SJSA1 (cell line): ENCODE measurements at regions not wholly inside any gene's neighbourhood (a gene's known extent, or its start where the extent isn't known, plus 50 kb on each side); places are given as distances from the start of the nearest gene placed in this dataset.
"Not testable (repeated sequence)": the region's sequence is repeated elsewhere in the genome, so short reads cannot be mapped to it uniquely, and the experiment has no call there.

Source experiments
- DNase-seq, 2 experiments: peaks; one replicate each; pipeline ENCODE4 v3.0.0-alpha.2; 2015 to 2020; ENCODE audit warnings: low spot score in 2 of 2, low read depth in 1 of 2
- H3K27ac ChIP-seq: fragments of 250-450 bp; sonication (Bioruptor Pico); 2 replicates; pipeline ENCODE4 v1.5.1; 2020; ENCODE audit warnings: mild to moderate bottlenecking, moderate library complexity
- H3K27me3 ChIP-seq: fragments of 250-450 bp; sonication (Bioruptor Pico); replicated peaks from 2 replicates; pipeline ENCODE4 v1.5.1; 2020; ENCODE audit warnings: mild to moderate bottlenecking, moderate library complexity
- H3K36me3 ChIP-seq: fragments of 250-450 bp; sonication (Bioruptor Pico); 2 replicates; pipeline ENCODE4 v1.5.1; 2020; ENCODE audit warnings: mild to moderate bottlenecking
- H3K4me1 ChIP-seq: fragments of 250-450 bp; sonication (Bioruptor Pico); replicated peaks from 2 replicates; pipeline ENCODE4 v1.6.1; 2021; ENCODE audit warnings: mild to moderate bottlenecking
- H3K4me3 ChIP-seq: fragments of 250-450 bp; sonication (Bioruptor Pico); 2 replicates; pipeline ENCODE4 v1.5.1; 2020; ENCODE audit warnings: mild to moderate bottlenecking
- H3K9me3 ChIP-seq: fragments of 250-450 bp; sonication (Bioruptor Pico); replicated peaks from 2 replicates; pipeline ENCODE4 v1.5.1; 2020; ENCODE audit warnings: mild to moderate bottlenecking

DNA sequence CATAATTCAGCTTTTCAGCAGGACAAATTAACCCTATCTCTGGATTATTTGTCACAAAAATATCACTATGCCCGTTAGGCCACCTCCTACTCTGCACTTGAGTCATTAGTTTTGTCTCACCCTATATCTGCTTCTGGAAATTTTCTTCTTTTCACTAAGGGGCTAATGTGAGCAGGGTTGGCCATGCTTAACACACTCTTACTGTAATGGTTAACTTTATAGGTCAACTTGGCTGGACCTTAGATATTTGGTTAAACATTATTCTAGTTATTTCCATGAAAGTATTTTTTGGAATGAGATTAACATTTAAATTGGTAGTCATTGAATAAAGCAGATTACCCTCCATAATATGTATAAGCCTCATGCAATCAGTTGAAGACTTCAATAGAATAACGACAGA, 394.6 kb upstream of the PTCHD4 start:
- Histone ChIP-seq H3K9me3 (no peaks in the 10 kb centered on the region), H3K27ac (no peak overlapping the region), H3K4me3 (no peak overlapping the region), H3K36me3 (no peaks in the 10 kb centered on the region), H3K4me1 (no peaks in the 10 kb centered on the region), H3K27me3 (no peaks in the 10 kb centered on the region)
- no peak for DNase-seq

DNA sequence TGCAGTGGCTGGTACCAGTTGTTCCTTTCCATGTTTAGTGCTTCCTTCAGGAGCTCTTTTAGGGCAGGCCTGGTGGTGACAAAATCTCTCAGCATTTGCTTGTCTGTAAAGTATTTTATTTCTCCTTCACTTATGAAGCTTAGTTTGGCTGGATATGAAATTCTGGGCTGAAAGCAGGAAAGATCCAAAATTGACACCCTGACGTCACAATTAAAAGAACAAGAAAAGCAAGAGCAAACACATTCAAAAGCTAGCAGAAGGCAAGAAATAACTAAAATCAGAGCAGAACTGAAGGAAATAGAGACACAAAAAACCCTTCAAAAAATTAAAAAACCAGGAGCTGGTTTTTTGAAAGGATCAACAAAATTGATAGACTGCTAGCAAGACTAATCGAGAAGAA, 382.4 kb upstream of the PTCHD4 start:
- not testable (repeated sequence) for DNase-seq, H3K27ac ChIP-seq, H3K36me3 ChIP-seq, H3K27me3 ChIP-seq, H3K9me3 ChIP-seq, H3K4me3 ChIP-seq, H3K4me1 ChIP-seq

DNA sequence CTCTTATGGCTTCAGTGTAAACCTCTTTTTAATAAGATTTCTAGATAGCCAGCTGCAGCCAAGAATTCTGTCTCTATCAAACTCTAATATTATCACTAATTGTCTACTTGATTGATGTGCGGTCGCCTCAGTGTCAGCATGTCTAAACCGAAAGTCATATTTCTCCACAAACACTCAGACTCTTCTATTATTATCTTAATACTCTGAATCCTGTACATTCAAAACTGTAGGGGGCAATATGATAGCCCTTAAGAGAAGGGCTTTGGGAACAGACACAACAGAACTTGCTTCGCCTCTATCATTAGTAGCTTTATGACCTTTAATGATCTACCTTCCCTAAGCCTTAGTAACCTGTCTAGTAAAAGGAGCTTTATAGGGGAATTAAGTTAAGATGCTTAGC, 379.7 kb upstream of the PTCHD4 start:
- H3K9me3 ChIP-seq, result no peaks in the 10 kb centered on the region
- DNase-seq, result no peak
- no peaks in the 10 kb centered on the region for H3K36me3 ChIP-seq
- no peak overlapping the region for H3K4me3 ChIP-seq
- no peaks in the 10 kb centered on the region for H3K4me1 ChIP-seq
- no peak overlapping the region for H3K27ac ChIP-seq
- H3K27me3 ChIP-seq, result no peaks in the 10 kb centered on the region; the same call in 1 of the 2 replicates

DNA sequence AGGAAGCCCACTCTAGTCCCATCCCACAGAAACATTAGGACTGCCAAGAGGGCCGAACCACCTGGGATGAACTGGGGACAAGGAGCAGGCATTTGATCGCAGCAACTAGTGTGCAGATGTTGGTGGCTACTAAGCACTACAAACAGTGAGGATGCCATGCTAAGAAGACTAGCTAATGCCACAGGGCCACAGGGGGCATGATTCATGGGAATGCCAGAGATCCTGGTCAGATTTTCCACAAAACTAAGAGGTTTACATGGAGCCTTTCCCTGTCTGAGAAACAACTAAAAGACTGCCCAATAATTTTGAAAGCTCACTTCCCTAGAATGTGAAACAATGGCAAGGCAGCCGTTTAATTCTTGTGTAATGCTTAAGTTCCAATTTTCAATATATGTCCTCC, 375.9 kb upstream of the PTCHD4 start:
- H3K4me3 ChIP-seq, result no peak overlapping the region
- H3K4me1 ChIP-seq, result no peaks in the 10 kb centered on the region
- H3K27ac ChIP-seq, result no peak overlapping the region
- no peaks in the 10 kb centered on the region for H3K9me3 ChIP-seq
- no peaks in the 10 kb centered on the region for H3K36me3 ChIP-seq
- DNase-seq, result no peak
- H3K27me3 ChIP-seq, result no peaks in the 10 kb centered on the region; the same call in 1 of the 2 replicates

DNA sequence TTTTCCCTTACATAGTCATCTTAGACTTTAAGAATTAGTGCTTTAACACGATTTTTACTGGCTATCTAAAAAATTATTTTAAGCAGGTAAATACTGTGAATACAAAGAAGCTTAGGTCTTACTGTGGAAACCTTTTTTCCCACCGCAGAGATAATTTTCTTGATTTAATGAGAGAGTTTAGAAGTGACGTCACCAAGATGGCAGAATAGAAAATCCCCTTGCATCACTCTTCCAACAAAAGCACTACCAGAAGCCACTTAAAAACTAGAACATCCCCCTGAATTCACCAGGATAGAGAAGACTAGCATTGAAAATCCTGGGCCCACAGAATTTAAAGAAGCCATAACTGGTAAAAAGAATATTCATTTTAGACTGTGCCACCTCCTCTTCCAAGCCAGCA, 375.4 kb upstream of the PTCHD4 start:
- no peaks in the 10 kb centered on the region for H3K4me1 ChIP-seq
- no peaks in the 10 kb centered on the region for H3K36me3 ChIP-seq
- no peak overlapping the region for H3K27ac ChIP-seq
- H3K4me3 ChIP-seq, result no peak overlapping the region
- DNase-seq, result no peak
- H3K9me3 ChIP-seq, result no peaks in the 10 kb centered on the region
- no peaks in the 10 kb centered on the region; the same call in 1 of the 2 replicates for H3K27me3 ChIP-seq

DNA sequence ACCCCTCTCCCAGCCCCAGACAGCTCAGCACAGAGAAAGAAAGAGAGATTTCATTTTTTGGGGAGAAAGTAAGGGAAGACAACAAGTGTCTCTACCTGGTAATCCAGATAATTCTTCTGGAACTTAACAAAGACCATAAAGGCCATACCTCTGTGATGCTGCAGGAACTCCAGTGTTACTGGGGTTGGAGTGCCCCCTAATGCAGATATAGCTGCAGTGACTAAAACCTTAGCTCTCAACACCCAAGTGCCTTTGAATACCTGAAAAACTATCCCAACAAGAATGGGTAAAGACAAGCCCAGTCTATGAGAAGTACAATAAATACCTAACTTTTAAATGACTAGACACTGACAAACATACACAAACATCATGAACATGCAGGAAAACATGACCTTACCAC, 365.3 kb upstream of the PTCHD4 start:
- H3K4me1 ChIP-seq, result no peaks in the 10 kb centered on the region
- peaks cover 5% of the 10 kb centered on the region for H3K27me3 ChIP-seq
- no peaks in the 10 kb centered on the region for H3K9me3 ChIP-seq
- no peak overlapping the region for H3K27ac ChIP-seq
- H3K36me3 ChIP-seq, result no peaks in the 10 kb centered on the region
- H3K4me3 ChIP-seq, result no peak overlapping the region
- DNase-seq, result no peak

DNA sequence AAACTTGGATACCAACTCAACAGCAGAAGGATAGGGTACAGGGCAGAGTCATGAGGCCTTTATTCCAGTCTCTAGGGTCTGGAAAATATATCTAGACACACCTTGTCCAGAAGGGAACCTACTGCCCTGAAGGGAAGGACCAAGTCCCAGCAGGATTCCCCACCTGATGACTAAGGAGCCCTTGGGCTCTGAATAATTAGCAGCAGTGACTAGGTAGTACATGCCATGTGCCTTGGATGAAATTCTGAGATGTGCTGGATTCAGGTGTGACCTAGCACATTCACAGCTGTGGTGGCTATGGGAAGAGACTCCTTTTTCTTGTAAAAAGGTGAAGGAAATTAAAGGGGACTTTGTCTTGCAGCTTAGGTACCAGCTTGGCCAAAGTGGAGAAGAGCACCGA, 364.3 kb upstream of the PTCHD4 start:
- no peaks in the 10 kb centered on the region for H3K4me1 ChIP-seq
- no peak for DNase-seq
- no peaks in the 10 kb centered on the region for H3K9me3 ChIP-seq
- no peak overlapping the region for H3K27ac ChIP-seq
- H3K27me3 ChIP-seq, result peaks cover 5% of the 10 kb centered on the region; the same call in 1 of the 2 replicates
- H3K4me3 ChIP-seq, result no peak overlapping the region
- H3K36me3 ChIP-seq, result no peaks in the 10 kb centered on the region

DNA sequence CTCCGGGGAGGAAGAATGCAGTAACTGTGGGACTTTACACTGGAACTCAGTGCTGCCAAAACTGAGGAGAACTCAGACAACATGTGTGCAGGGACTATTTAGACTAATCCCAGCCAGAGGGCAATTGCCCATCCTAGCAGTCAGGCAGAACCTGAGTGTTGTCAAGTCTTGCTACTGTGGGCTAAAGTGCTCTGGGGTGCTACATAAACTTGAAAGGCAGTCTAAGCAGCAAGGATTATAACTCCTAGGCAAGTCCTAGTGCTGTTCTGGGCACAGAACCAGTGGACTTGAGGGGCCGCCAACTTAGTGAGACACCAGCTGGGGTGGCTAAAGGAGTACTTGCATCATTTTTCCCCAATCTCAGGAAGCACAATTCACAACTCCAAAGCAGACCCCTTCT, 363.8 kb upstream of the PTCHD4 start:
- 0 out of 2 replicates have a peak, but pooled peaks cover 5% of the 10 kb centered on the region for H3K27me3 ChIP-seq
- DNase-seq, result no peak
- no peaks in the 10 kb centered on the region for H3K4me1 ChIP-seq
- no peaks in the 10 kb centered on the region for H3K9me3 ChIP-seq
- H3K4me3 ChIP-seq, result no peak overlapping the region
- no peak overlapping the region for H3K27ac ChIP-seq
- H3K36me3 ChIP-seq, result no peaks in the 10 kb centered on the region

DNA sequence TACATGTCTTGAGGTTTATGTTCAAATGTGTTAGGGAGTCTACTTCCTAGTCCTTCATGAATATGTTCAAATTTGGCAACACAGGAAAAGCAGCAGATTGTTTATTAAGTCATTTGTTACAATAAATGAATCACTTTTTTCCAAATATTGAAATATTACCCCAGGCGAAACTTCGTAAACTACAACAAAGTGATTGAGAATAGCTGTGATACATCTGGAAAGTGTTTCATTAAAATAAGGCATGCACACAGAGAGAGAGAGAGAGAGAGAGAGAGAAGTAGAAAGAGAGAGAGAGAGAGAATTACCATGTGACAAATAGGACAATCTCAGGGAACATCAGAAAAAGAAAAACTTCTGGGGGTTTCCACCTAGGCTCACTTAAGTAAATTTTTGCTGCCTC, 363.1 kb upstream of the PTCHD4 start:
- H3K9me3 ChIP-seq, result no peaks in the 10 kb centered on the region
- DNase-seq, result no peak
- no peaks in the 10 kb centered on the region for H3K36me3 ChIP-seq
- 0 out of 2 replicates have a peak, but pooled peaks cover 5% of the 10 kb centered on the region for H3K27me3 ChIP-seq
- no peak overlapping the region for H3K4me3 ChIP-seq
- no peaks in the 10 kb centered on the region for H3K4me1 ChIP-seq
- no peak overlapping the region for H3K27ac ChIP-seq

DNA sequence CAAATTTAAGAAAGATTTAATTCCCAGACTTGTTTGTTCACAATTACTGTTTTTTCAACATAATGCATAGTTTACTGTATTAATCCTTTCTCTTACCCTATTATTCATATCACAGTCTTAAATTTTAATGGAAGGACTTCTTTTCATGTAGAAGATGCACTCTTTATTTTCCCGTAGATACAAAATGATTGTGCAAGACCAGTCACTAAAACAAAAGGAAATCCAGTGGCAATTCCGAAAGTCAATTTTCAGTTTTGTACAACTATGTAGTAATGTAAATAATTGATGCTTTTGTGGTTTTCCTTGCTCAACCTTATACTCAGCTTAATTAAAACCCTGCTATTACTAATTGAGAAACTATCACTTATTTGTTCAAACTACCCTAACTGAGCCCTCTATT, 361.5 kb upstream of the PTCHD4 start:
- no peak for DNase-seq
- H3K36me3 ChIP-seq, result no peaks in the 10 kb centered on the region
- no peak overlapping the region for H3K27ac ChIP-seq
- H3K4me3 ChIP-seq, result no peak overlapping the region
- H3K9me3 ChIP-seq, result no peaks in the 10 kb centered on the region
- H3K27me3 ChIP-seq, result 0 out of 2 replicates have a peak, but pooled peaks cover 5% of the 10 kb centered on the region
- no peaks in the 10 kb centered on the region for H3K4me1 ChIP-seq

DNA sequence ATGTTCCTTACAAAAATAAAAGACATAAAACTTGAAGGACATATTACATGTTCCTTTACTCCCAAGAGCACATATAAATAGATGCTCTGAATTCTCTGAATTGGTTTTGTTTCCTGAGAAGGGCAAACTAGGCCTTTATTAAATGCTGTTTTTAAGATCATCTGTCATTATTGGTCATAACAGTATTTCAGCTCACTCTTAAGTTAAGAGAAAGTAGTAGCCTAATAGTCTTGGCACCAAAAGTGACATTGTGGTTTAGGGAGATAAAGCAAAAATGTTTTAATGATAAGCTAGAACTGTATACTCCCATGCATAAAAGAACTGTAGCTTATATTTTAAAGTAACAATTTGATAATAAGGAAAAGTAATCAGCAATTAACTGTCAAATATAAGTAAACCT, 361.1 kb upstream of the PTCHD4 start:
- H3K27ac ChIP-seq, result no peak overlapping the region
- DNase-seq, result no peak
- no peaks in the 10 kb centered on the region for H3K36me3 ChIP-seq
- 0 out of 2 replicates have a peak, but pooled peaks cover 5% of the 10 kb centered on the region for H3K27me3 ChIP-seq
- H3K4me3 ChIP-seq, result no peak overlapping the region
- no peaks in the 10 kb centered on the region for H3K9me3 ChIP-seq
- H3K4me1 ChIP-seq, result no peaks in the 10 kb centered on the region

DNA sequence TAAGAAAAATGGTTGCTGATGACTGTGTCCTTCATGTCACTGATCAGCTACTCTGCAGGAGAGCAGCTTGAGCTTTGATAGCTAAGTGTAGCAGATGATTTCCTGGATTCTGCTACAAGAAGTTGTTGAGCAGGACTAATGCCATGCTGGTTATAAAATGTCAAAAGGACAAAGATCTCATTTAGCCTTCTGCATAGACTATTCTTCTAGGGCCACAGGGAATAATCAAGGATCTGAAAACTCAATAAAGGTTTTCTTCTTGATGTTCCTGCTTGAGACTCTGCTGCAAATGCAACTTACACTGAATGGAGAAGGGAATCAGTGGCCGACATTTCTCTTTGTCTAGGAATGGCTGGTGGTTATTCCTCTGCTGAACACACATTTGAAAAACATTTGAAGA, 360.3 kb upstream of the PTCHD4 start:
- no peaks in the 10 kb centered on the region for H3K36me3 ChIP-seq
- H3K4me1 ChIP-seq, result no peaks in the 10 kb centered on the region
- H3K27me3 ChIP-seq, result 0 out of 2 replicates have a peak, but pooled peaks cover 5% of the 10 kb centered on the region
- H3K27ac ChIP-seq, result no peak overlapping the region
- H3K4me3 ChIP-seq, result no peak overlapping the region
- DNase-seq, result no peak
- no peaks in the 10 kb centered on the region for H3K9me3 ChIP-seq

DNA sequence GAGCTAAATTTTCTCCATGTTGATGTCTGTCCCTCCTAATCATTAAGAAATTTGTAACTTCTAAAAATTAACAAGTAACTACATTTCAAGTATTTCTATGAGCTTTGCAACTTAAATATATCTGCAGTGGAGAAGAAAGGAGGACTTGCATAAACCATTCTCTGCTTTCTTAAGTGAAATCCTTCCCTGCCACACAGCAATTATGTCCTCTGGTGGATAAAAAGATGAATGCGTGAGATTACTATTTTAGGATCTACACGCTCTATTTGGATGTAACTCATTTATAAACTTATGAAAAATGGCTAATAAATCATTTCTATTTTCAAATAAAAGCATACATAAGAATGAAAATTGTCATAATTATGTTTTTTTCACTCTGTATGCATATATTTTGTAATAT, 338.0 kb upstream of the PTCHD4 start:
- H3K36me3 ChIP-seq, result no peaks in the 10 kb centered on the region
- H3K27me3 ChIP-seq, result no peaks in the 10 kb centered on the region
- no peaks in the 10 kb centered on the region for H3K4me1 ChIP-seq
- no peak overlapping the region for H3K4me3 ChIP-seq
- H3K27ac ChIP-seq, result no peak overlapping the region
- no peak for DNase-seq
- no peaks in the 10 kb centered on the region; the same call in 1 of the 2 replicates for H3K9me3 ChIP-seq

DNA sequence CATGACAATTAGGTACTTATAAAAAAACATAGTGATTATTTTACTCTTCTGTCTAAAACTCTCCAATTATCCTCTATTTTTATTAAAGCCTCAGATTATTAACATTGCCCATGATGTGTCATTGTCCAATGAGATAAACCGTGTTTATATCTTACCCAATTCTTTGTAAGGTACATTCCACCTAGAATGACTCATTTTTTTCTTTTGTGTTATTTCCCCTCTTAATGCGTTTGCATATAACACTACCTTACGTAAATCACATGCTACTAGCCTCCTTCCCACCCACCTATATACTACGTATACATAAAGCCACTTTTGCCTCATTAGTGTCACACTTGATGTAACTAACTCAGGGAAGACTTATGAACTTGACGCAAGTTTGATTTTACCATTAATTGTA, 336.3 kb upstream of the PTCHD4 start:
- H3K27me3 ChIP-seq, result no peaks in the 10 kb centered on the region
- DNase-seq, result no peak
- H3K9me3 ChIP-seq, result no peaks in the 10 kb centered on the region; the same call in 1 of the 2 replicates

DNA sequence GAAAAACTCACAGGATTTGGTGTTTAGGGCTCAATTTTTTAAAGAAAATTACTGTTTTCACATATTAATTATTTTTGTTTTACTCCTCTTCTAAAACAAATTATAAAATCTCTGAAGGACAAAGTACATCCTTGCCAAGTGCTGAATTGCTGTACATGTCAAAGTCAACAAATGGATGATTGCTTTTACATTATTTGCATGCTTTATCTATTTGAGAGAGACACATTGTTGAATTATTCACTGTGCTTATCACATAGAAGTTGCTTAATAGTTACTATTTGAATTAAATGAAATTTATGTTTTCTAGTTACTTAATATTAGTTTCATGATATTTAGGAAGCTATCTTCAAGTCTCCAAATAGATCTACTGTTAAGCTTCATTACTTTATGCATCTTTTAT, 318.6 kb upstream of the PTCHD4 start:
- Histone ChIP-seq H3K4me3 (no peak overlapping the region), H3K9me3 (no peaks in the 10 kb centered on the region), H3K27ac (peak overlapping the region; percentile 86), H3K4me1 (peaks cover 50% of the 10 kb centered on the region), H3K36me3 (no peaks in the 10 kb centered on the region; the same call in 1 of the 2 replicates), H3K27me3 (no peaks in the 10 kb centered on the region)
- DNase-seq, result no peak

More for the DNA sequence above, 336.3 kb upstream of the PTCHD4 start:
- Histone ChIP-seq H3K4me3 (no peak overlapping the region), H3K36me3 (no peaks in the 10 kb centered on the region), H3K4me1 (no peaks in the 10 kb centered on the region), H3K27ac (no peak overlapping the region)
